Esophagus (tissue), 2 donors: ENCODE measurements at regions not wholly inside any gene's neighbourhood (a gene's known extent, or its start where the extent isn't known, plus 50 kb on each side); places are given as distances from the start of the nearest gene placed in this dataset.

Source experiments
- H3K27ac ChIP-seq, 2 donors: one replicate each; pipeline ENCODE4 v1.5.1; 2013; ENCODE audit warnings: low read depth in 2 of 2, mild to moderate bottlenecking in 2 of 2, inconsistent platforms in 1 of 2, low read length in 1 of 2, moderate library complexity in 1 of 2
- H3K27me3 ChIP-seq, 2 donors: one replicate each; pipeline ENCODE4 v1.6.1; 2013; ENCODE audit warnings: low read length in 2 of 2, control low read depth in 1 of 2, mild to moderate bottlenecking in 1 of 2; ENCODE audit not compliant: insufficient read depth in 2 of 2, control insufficient read depth in 1 of 2
- H3K36me3 ChIP-seq, 2 donors: one replicate each; pipeline ENCODE4 v1.6.1; 2013; ENCODE audit warnings: low read length in 1 of 2; ENCODE audit not compliant: control insufficient read depth in 2 of 2, insufficient read depth in 2 of 2
- H3K4me1 ChIP-seq, 2 donors: one replicate each; pipeline ENCODE4 v1.6.1; 2013; ENCODE audit warnings: low read length in 1 of 2; ENCODE audit not compliant: control insufficient read depth in 2 of 2, insufficient read depth in 2 of 2
- H3K4me3 ChIP-seq, 2 donors: one replicate each; pipeline ENCODE4 v1.5.1; 2013; ENCODE audit warnings: low read length in 2 of 2, mild to moderate bottlenecking in 2 of 2, low read depth in 1 of 2, moderate library complexity in 1 of 2
- H3K9me3 ChIP-seq, 2 donors: one replicate each; pipeline ENCODE4 v1.6.1; 2013; ENCODE audit warnings: mild to moderate bottlenecking in 2 of 2, low read depth in 1 of 2, low read length in 1 of 2, moderate library complexity in 1 of 2; ENCODE audit not compliant: control insufficient read depth in 2 of 2, insufficient read depth in 1 of 2
- WGBS, 2 donors: extraction: QIAGEN DNeasy Blood & Tissue Kit; methylation state at CpG; one replicate each; pipeline ENCODE4 v1.1.7; 2013; 5-methylcytosine and 5-hydroxymethylcytosine counted together
- donor health status: healthy with polysubstance abuse.
- donor health status: Bipolar disorder and iron deficiency.

GRCh38 chr21:24628046-24628445 is 979.2 kb downstream of the MRPL39 start:
- Histone ChIP-seq H3K4me1 (no peaks in the 10 kb centered on the region), H3K27ac (no peak overlapping the region), H3K9me3 (no peaks in the 10 kb centered on the region), H3K4me3 (no peak overlapping the region), H3K27me3 (no peaks in the 10 kb centered on the region), H3K36me3 (no peaks in the 10 kb centered on the region)

- WGBS, 2 donors, result 74 to 79% methylated on average over 2 of the region's 2 CpGs
- Histone ChIP-seq H3K27me3 (no peaks in the 10 kb centered on the region), H3K27ac (no peak overlapping the region), H3K4me3 (no peak overlapping the region), H3K36me3 (no peaks in the 10 kb centered on the region), H3K9me3 (no peaks in the 10 kb centered on the region), H3K4me1 (no peaks in the 10 kb centered on the region)
Measured at GRCh38 chr21:24617819-24618218, 989.5 kb downstream of the MRPL39 start.

GRCh38 chr21:24594082-24594481 is 1013.2 kb downstream of the MRPL39 start:
- Histone ChIP-seq H3K36me3 (no peaks in the 10 kb centered on the region), H3K9me3 (no peaks in the 10 kb centered on the region), H3K4me1 (no peaks in the 10 kb centered on the region), H3K27ac (no peak overlapping the region), H3K27me3 (no peaks in the 10 kb centered on the region), H3K4me3 (no peak overlapping the region)
- 82 to 89% methylated on average over 3 of the region's 3 CpGs for WGBS, 2 donors

GRCh38 chr21:24590261-24590660 is 1017.0 kb downstream of the MRPL39 start:
- no peaks in the 10 kb centered on the region for H3K4me1 ChIP-seq
- no peaks in the 10 kb centered on the region for H3K27me3 ChIP-seq
- no peak overlapping the region for H3K4me3 ChIP-seq
- peaks cover 0 to 3% of the 10 kb centered on the region in 2 donors for H3K9me3 ChIP-seq
- no peaks in the 10 kb centered on the region for H3K36me3 ChIP-seq
- H3K27ac ChIP-seq, result no peak overlapping the region
- 42 to 44% methylated on average over 3 of the region's 3 CpGs for WGBS, 2 donors

GRCh38 chr21:24583473-24583872 is 1023.8 kb downstream of the MRPL39 start:
- Histone ChIP-seq H3K9me3 (peaks cover 2 to 3% of the 10 kb centered on the region in 2 donors), H3K4me1 (no peaks in the 10 kb centered on the region), H3K27ac (no peak overlapping the region), H3K36me3 (no peaks in the 10 kb centered on the region), H3K4me3 (no peak overlapping the region), H3K27me3 (no peaks in the 10 kb centered on the region)

- Histone ChIP-seq H3K9me3 (no peaks in the 10 kb centered on the region), H3K4me1 (no peaks in the 10 kb centered on the region), H3K4me3 (no peak overlapping the region), H3K36me3 (no peaks in the 10 kb centered on the region), H3K27me3 (no peaks in the 10 kb centered on the region), H3K27ac (no peak overlapping the region)
- WGBS, 2 donors, result 62 to 65% methylated on average over 2 of the region's 2 CpGs
Measured at GRCh38 chr21:24577301-24577700, 1030.0 kb downstream of the MRPL39 start.

GRCh38 chr21:24561291-24561690 is 1046.0 kb downstream of the MRPL39 start:
- 91 to 95% methylated on average over 5 of the region's 5 CpGs for WGBS, 2 donors
- Histone ChIP-seq H3K36me3 (no peaks in the 10 kb centered on the region), H3K4me3 (no peak overlapping the region)

GRCh38 chr21:24552491-24552890 is 1054.8 kb downstream of the MRPL39 start:
- peaks cover 3 to 4% of the 10 kb centered on the region in 2 donors for H3K9me3 ChIP-seq
- no peaks in the 10 kb centered on the region for H3K4me1 ChIP-seq
- WGBS, 2 donors, result 59 to 62% methylated on average over 3 of the region's 3 CpGs
- H3K27me3 ChIP-seq, result no peaks in the 10 kb centered on the region
- no peak overlapping the region for H3K4me3 ChIP-seq
- no peak overlapping the region for H3K27ac ChIP-seq
- H3K36me3 ChIP-seq, result no peaks in the 10 kb centered on the region

More at GRCh38 chr21:24561291-24561690, 1046.0 kb downstream of the MRPL39 start:
- Histone ChIP-seq H3K4me1 (no peaks in the 10 kb centered on the region), H3K27ac (no peak overlapping the region), H3K27me3 (no peaks in the 10 kb centered on the region), H3K9me3 (no peaks in the 10 kb centered on the region)

- no peak overlapping the region for H3K27ac ChIP-seq
- WGBS, 2 donors, result 60 to 65% methylated on average over 4 of the region's 4 CpGs
- no peaks in the 10 kb centered on the region for H3K36me3 ChIP-seq
- no peaks in the 10 kb centered on the region for H3K27me3 ChIP-seq
- no peaks in the 10 kb centered on the region for H3K4me1 ChIP-seq
- no peaks in the 10 kb centered on the region for H3K9me3 ChIP-seq
- H3K4me3 ChIP-seq, result no peak overlapping the region
Measured at GRCh38 chr21:24545807-24546361, 1061.4 kb downstream of the MRPL39 start.

- Histone ChIP-seq H3K27ac (no peak overlapping the region), H3K36me3 (no peaks in the 10 kb centered on the region), H3K4me1 (no peaks in the 10 kb centered on the region), H3K9me3 (no peaks in the 10 kb centered on the region), H3K27me3 (no peaks in the 10 kb centered on the region), H3K4me3 (no peak overlapping the region)
- 26 to 29% methylated on average over 6 of the region's 6 CpGs for WGBS, 2 donors
Measured at GRCh38 chr21:24514081-24514733, 1093.1 kb downstream of the MRPL39 start.
